ENCODE measurements at regions not wholly inside any gene's neighbourhood (a gene's known extent, or its start where the extent isn't known, plus 50 kb on each side); places are given as distances from the start of the nearest gene placed in this dataset.

GRCh38 chr7:142457146-142457703, 199.4 kb upstream of the PRSS58 start:
- no peak overlapping the region for H3K4me2 ChIP-seq (ENCODE audit: low read length)
- no peaks in the 10 kb centered on the region for H3K36me3 ChIP-seq (ENCODE audit: control insufficient read depth in 1 of 2, insufficient read depth in 2 of 2, low read length in 2 of 2)
- POLR2A ChIA-PET = no interaction called here
- ATAC-seq = no peak
- no peak overlapping the region for H3K9ac ChIP-seq (ENCODE audit: low read length)
- CTCF ChIA-PET = no interaction called here
- H3K9me2 ChIP-seq (ENCODE audit: insufficient read depth) = no peaks in the 10 kb centered on the region
- H3K27me3 ChIP-seq (ENCODE audit: insufficient read depth, low read length) = no peaks in the 10 kb centered on the region
- intact Hi-C loops (cut with micrococcal nuclease) = no loop called here
- RAD21 ChIA-PET (ENCODE audit: low non-redundant PET in 1 of 2, low total read pairs in 2 of 2, uncharacterized antibody in 2 of 2, unreplicated experiment in 2 of 2) = no interaction called here
- no peak for TF ChIP-seq ZNF274 (IDR thresholded peaks at IDR 0.05; ENCODE audit: low read depth, low read length)
- no peak for TF ChIP-seq EGR1 (IDR thresholded peaks at IDR 0.05; ENCODE audit: low read depth)
- no peak for TF ChIP-seq REST (IDR thresholded peaks at IDR 0.05; ENCODE audit: low read depth)
- TF ChIP-seq MAX (IDR thresholded peaks at IDR 0.05) = no peak
- TF ChIP-seq TCF7L2 (IDR thresholded peaks at IDR 0.05; ENCODE audit: borderline replicate concordance, extremely low read depth, insufficient read depth, insufficient read length) = no peak
- no peak for TF ChIP-seq JUND (IDR thresholded peaks at IDR 0.05)
- TF ChIP-seq SP1 (IDR thresholded peaks at IDR 0.05; ENCODE audit: low read depth) = no peak
- no peak for TF ChIP-seq ATF3 (IDR thresholded peaks at IDR 0.05)
- no peak for TF ChIP-seq RAD21 (IDR thresholded peaks at IDR 0.05; ENCODE audit: low read depth)
- TF ChIP-seq CTCF (IDR thresholded peaks at IDR 0.05 in 2 of 3, conservative IDR thresholded peaks at IDR 0.05 in 1 of 3; ENCODE audit: borderline replicate concordance in 1 of 3, insufficient read depth in 1 of 3, low read depth in 2 of 3, low read length in 2 of 3) = no peak
- TF ChIP-seq EZH2 (IDR thresholded peaks at IDR 0.05) = no peak
- TF ChIP-seq YY1 (IDR thresholded peaks at IDR 0.05; ENCODE audit: extremely low read depth, insufficient replicate concordance, low read depth, low read length) = no peak
- TF ChIP-seq POLR2A (IDR thresholded peaks at IDR 0.05; ENCODE audit: borderline replicate concordance, extremely low read depth, insufficient read depth, insufficient read length) = no peak
- TF ChIP-seq ZFX (IDR thresholded peaks at IDR 0.05) = no peak
- no peak for TF ChIP-seq POLR2AphosphoS5 (IDR thresholded peaks at IDR 0.05; ENCODE audit: low read depth, low read length)
- TF ChIP-seq SRF (IDR thresholded peaks at IDR 0.05; ENCODE audit: low read depth) = no peak
- no peak overlapping the region for H2AFZ ChIP-seq (ENCODE audit: low read depth, low read length, poor library complexity, severe bottlenecking)
- H3K9me3 ChIP-seq (ENCODE audit: control insufficient read depth in 1 of 2, insufficient read depth in 1 of 2, low read depth in 1 of 2, low read length in 2 of 2) = no peaks in the 10 kb centered on the region
- H3K27ac ChIP-seq (ENCODE audit: low read depth, low read length) = no peak overlapping the region
- BruUV-seq (replicated peaks) = no TSS peak
- H3K4me1 ChIP-seq (ENCODE audit: control insufficient read depth in 1 of 2, insufficient read depth in 2 of 2, low read length in 2 of 2) = peaks cover 0 to 10% of the 10 kb centered on the region in 2 experiments; a peak in 2 of 4 replicates
- DNase-seq (ENCODE audit: low read depth, low spot score) = no peak
- no peak overlapping the region for H3K4me3 ChIP-seq (replicated peaks in 1 of 2; ENCODE audit: low read depth in 1 of 2, low read length in 2 of 2)
- H3K79me2 ChIP-seq (ENCODE audit: insufficient read depth, low read length) = no peaks in the 10 kb centered on the region
- no peaks in the 10 kb centered on the region for H4K20me1 ChIP-seq (ENCODE audit: insufficient read depth)

Measured in HCT116 (cell line).